Brain pericyte (primary cell): ENCODE measurements at regions not wholly inside any gene's neighbourhood (a gene's known extent, or its start where the extent isn't known, plus 50 kb on each side); places are given as distances from the start of the nearest gene placed in this dataset.

Experiments
- DNase-seq: peaks from one replicate; pipeline ENCODE4 v3.0.0-alpha.2; 2012; ENCODE audit warnings: low read depth, low spot score

DNA sequence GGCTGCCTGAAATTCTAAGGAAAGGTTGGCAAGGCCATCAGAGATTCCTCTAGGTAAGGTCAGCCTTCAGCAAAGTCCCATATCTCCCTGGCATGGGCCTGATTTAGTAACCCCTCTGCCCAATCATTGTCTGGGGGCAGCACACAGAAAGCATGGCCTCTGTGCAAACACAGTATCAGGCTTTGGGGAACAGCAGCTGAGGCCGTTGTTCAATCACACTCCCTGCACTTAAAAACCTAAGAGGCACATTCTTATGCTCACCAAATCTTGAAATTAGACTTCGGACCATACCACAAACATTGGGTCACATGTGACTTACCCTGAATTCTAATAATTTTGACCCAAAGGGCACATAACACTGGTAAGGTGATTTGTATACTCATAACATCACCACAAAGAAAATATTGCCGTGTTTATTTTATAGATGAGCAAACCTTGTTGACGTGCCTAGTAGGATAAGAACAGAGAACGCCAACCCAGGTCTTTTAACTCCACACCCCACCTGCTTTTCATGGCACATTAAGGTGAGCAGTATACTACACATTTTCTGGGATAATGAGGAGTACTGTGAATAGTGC lies 212.7 kb downstream of the HNMT start:
- DNase-seq, result no peak

DNA sequence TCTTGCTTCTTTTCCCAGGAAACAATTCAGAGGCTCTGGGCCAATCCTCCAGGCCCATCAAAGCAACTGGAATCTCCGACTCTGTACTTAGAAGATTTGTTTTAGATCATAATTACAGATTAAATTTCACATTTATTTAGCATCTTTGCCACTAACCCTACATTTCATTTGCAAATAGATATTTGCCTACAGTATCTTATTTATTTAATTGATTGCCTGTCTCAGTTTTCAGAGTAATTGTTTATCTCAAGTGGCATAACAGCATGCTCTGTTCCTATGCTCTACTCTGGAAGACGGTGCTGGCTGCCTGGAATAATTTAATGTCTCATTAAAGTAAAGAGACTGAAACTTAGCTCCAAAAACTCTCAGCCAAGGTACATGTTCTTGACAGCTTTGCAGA lies 213.4 kb downstream of the HNMT start:
- no peak for DNase-seq

DNA sequence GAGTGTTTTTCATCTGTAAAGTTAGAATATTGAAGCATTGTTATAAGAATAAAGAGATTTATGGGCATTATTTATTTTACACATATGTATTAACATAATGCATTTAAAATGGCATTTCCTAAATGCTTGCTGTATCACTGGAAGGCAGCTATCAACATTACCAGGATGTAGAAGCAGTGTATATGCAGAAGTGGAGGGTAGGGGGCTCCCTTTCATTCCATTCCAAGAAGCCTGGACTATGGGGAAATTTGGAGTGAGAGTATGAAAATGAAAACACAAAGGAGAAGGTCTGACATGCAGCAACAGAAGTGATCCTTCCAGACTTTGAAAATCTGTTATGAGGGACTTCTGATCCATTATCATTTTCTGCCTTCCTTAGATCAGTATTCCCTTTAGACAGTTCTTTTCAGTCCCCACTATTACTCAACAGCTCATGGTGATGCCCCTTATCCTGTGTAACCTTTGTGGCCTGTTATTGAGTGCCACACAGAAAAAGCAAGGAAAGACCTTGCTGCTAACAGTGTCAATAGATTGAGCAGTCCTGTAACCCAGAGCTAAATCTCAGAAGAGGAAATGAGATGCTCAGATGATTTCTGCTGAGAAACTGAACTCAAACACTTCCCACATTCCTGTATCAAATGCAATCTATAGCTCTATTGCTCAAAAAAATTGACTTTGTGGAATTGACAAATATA lies 216.6 kb downstream of the HNMT start:
- no peak for DNase-seq

DNA sequence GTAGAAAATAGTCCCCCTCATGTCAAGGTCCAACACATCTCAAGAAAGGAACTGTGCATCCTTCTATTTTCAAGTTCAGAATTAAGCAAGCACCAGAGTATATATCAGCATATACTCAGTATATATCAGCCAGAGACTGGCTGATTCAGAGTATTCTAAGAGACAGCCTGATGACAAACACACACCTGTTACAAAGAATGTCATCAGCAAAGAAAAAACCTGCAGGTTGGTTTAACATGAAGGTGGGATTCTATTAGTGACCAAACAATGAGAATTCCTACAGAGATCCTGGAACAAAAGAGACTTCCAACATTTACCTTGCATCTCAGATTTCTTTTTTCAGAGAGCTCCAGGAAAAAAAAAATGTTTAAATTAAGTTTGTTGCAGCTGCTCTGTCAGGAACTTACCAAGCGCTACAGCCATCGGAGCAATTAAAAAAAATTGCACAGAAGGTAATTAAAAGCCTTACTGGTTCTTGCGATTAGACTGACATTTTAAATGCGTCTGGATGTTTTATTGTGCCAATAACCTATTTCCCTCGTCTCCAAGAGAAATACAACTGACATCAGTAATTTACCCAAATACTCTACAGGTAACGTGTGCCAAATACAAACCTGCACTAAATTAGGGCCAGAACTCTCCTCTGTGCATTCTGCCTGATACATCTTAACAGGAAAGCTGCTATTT lies 218.1 kb downstream of the HNMT start:
- no peak for DNase-seq

- no peak for DNase-seq
These were observed 218.7 kb downstream of the HNMT start for GRCh38 chr2:138182937-138183312.

DNA sequence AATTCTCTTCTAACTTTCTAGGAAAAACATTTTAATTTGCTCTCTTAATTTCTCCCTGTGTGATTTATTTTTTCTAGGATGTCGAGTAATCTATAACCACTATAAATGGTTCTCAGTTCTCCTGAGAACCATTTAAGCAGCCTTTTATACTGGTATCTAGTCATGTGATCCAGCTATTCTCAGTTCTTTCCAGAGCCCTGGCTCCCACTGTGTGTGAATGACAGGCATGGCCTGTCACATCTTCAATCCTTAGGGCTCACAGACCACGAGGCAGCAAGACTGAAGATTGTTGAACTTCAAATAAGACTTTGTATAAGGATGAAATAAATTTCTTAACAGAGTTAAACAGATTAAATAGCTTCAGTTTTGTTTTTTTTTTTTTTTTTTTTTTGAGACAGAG lies 219.4 kb downstream of the HNMT start:
- no peak for DNase-seq

DNA sequence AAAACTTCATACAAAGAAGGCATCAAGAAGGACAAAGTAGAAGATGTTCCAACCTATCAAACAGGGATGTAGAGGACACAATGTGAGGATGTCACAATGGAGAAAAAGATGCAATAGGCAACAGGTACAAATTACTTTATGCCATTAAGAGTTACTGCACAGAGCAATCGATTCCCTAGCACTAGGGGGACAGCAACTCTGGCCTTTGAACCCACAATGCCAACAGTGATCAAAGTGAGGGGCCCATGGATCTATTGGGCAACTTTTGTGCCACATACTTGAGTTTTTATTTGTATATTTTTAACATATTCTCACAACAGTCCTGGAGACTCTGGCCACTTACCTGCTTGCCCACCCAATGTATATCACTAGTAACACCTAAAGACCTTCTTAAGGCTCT lies 220.2 kb downstream of the HNMT start:
- no peak for DNase-seq

DNA sequence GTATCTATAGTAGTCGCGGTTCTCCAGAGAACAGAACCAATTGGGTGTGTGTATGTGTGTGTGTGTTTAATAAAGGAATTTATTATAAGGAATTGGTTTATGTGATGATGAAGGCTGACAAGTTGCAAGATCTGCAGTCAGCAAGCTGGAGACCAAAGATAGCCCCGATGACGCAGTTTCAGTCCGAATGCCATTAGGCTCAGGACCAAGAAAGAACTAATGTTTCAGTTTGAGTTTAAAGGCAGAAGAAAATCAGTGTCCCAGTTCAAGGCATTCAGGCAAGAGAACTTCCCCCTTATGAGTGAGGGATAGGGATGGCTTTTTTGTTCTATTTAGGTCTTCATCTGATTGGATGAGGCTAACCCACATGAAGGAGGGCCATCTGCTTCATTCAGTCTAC lies 221.6 kb downstream of the HNMT start:
- no peak for DNase-seq

DNA sequence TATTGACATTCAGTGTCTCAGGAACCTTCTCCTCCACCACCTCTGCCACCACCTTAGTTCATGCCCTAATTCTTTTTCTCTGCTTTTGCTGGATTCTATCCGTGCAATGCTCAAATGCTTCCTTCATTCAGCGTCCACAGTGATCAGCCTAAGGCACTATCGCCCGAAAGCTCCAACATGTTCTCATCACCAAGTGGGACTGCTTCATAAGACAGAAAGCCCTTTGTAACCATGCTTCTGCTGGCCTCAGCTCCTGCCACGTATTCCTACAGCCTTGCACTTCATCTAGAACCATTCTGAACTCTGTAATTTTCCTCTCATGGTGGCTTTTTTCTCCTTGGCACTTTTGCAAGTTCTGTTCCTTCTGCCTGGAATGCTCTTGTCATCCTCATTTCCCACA lies 222.9 kb downstream of the HNMT start:
- no peak for DNase-seq

DNA sequence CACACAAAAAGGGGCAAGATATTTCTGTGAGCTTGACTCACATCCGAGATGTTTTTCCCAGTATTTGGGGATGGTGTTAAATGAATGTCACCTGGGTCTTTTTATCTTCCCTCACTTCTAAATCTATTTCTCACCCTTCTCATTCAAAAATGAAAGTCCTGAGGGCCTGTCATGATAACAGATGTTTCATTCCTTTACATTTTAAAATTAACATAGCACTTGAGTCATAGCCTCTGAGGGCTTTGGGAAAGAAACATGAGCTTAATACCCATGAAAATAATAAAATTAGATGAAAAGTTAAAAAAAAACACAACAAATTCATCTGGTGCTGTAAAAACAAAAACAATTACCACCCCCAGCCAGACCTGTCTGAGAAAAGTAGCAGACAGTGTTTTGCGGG lies 226.7 kb downstream of the HNMT start:
- DNase-seq, result no peak

- DNase-seq, result no peak
These were observed 229.3 kb downstream of the HNMT start for GRCh38 chr2:138193416-138194213.

GRCh38 chr2:138201286-138201685 lies 237.0 kb downstream of the HNMT start:
- DNase-seq, result no peak

- DNase-seq, result no peak
These were observed 238.5 kb downstream of the HNMT start for GRCh38 chr2:138202762-138203161.

GRCh38 chr2:138205281-138205680 lies 241.0 kb downstream of the HNMT start:
- DNase-seq, result no peak

GRCh38 chr2:138207074-138207930 lies 243.0 kb downstream of the HNMT start:
- no peak for DNase-seq

DNA sequence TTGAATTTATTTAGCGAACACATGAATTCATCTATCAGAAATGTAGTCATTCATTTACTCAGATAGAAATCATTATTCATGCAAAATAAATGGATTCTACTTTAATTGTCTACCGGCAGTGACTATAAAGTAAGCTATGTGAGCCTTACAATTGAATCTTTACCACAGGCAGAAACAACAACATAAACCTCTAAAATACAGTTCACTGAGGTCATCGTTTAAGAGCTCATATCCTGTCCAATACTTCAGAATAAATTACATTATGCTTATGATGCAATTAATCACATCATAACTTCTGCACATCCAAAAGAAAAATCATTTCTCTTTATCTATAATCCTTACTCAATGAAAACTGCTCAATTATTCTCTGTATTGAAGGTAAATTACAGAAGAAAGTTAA lies 244.7 kb downstream of the HNMT start:
- no peak for DNase-seq

- no peak for DNase-seq
These were observed 246.2 kb downstream of the HNMT start for GRCh38 chr2:138210487-138210886.

GRCh38 chr2:138212434-138212833 lies 248.2 kb downstream of the HNMT start:
- no peak for DNase-seq

DNA sequence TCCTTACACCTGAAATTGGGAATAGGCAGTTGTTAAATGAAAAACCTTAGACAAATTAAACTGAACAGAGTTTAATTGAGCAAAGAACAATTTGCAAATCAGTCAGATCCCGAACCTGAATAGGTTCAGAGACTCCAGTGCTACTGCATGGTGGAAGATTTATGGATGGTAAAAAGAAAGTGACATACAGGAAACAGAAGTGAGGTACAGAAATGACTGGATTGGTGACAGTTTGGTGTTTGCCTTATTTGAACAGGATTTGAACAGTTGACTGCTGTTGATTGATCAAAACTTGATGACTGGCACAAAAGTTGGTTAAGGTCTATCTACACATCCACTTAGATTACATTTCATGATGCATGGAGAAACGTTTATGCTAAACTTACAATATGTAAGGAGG lies 248.8 kb downstream of the HNMT start:
- DNase-seq, result no peak

- DNase-seq, result no peak
These were observed 249.4 kb downstream of the HNMT start for GRCh38 chr2:138213624-138214023.

GRCh38 chr2:138215958-138216357 lies 251.7 kb downstream of the HNMT start:
- DNase-seq, result no peak

- DNase-seq, result no peak
These were observed 253.7 kb downstream of the HNMT start for GRCh38 chr2:138217975-138218374.
